Breast epithelium (tissue), 4 donors: ENCODE measurements at regions not wholly inside any gene's neighbourhood (a gene's known extent, or its start where the extent isn't known, plus 50 kb on each side); places are given as distances from the start of the nearest gene placed in this dataset.

ENCODE experiments used
- DNase-seq, 2 donors: peaks; one replicate each; pipeline ENCODE4 v3.0.0-alpha.2; 2019; ENCODE audit warnings: low spot score in 2 of 2
- H3K27ac ChIP-seq, 2 donors: fragments of 200-600 bp; sonication (generic) in 1 of 2; one replicate each; pipeline ENCODE4 v1.5.1; 2016 to 2019; ENCODE audit warnings: mild to moderate bottlenecking in 1 of 2
- H3K27me3 ChIP-seq, 2 donors: fragments of 200-600 bp; sonication (generic) in 1 of 2; one replicate each; pipeline versions ENCODE4 v1.5.1 to v1.6.0; 2017 to 2019; ENCODE audit warnings: control low read depth in 1 of 2, mild to moderate bottlenecking in 1 of 2
- H3K36me3 ChIP-seq: fragments of 200-600 bp; one replicate; pipeline ENCODE4 v1.5.1; 2019
- H3K4me1 ChIP-seq, 2 donors: fragments of 200-600 bp; sonication (generic); one replicate each; pipeline ENCODE4 v1.5.1; 2016 to 2019; ENCODE audit warnings: control low read depth in 1 of 2
- H3K4me3 ChIP-seq, 3 donors: fragments of 200-600 bp; sonication (generic); 1 replicate in 2 of 3; 2 replicates in 1 of 3; pipeline ENCODE4 v1.5.1; 2016 to 2019; ENCODE audit warnings: mild to moderate bottlenecking in 3 of 3, moderate library complexity in 2 of 3
- H3K9me3 ChIP-seq, 2 donors: fragments of 200-600 bp; sonication (generic) in 1 of 2; one replicate each; pipeline ENCODE4 v1.5.1; 2016 to 2019; ENCODE audit warnings: control low read depth in 1 of 2
- POLR2A ChIP-seq: fragments of 450-650 bp; IDR thresholded peaks from one replicate; pipeline ENCODE4 v1.6.1; 2016; ENCODE audit warnings: antibody characterized with exemption, mild to moderate bottlenecking, moderate library complexity
- POLR2AphosphoS5 ChIP-seq, 3 donors: sonication (generic); formaldehyde crosslinking; IDR thresholded peaks; one replicate each; pipeline ENCODE4 v1.6.1; 2017; ENCODE audit warnings: antibody characterized with exemption in 3 of 3
- intact Hi-C: fragments of 100-400 bp; cut with DNase I; formaldehyde crosslinking; loops from one replicate; pipeline ENCODE4 v1.15.1; 2023; ENCODE audit warnings: low total_unique reads
- TF ChIP-seq, protein P1 (sequence below), 3 donors: fragments of 450-650 bp; IDR thresholded peaks; one replicate each; pipeline ENCODE4 v1.5.1; 2016 to 2017; ENCODE audit warnings: antibody characterized with exemption in 3 of 3, mild to moderate bottlenecking in 3 of 3, moderate library complexity in 3 of 3

DNA sequence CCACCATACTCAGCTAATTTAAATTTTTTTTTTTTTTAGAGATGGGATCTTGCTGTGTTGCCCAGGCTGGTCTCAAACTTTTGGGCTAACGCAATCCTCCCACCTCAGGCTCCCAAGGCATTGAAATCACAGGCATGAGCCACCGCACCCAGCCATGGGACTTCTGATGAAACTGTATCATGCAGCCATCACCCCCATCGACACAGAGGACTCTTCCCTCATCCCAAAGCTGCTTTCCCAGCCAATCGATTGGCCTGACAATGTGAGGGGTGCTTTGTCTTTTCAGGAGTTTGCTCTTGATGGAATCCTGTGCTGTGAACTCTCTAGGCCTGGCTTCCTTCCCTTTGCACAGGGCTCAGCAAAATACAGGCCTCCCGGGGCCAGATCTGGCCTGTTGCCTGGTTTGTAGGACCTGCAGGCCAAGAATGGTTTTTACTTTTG, 59.6 kb upstream of the NCOR2 start:
- peak overlapping the region; percentile 50 to 92 for H3K27ac ChIP-seq
- no peaks in the 10 kb centered on the region for H3K27me3 ChIP-seq
- H3K4me3 ChIP-seq = no peak overlapping the region
- no peaks in the 10 kb centered on the region for H3K9me3 ChIP-seq
- H3K36me3 ChIP-seq = no peaks in the 10 kb centered on the region
- peaks cover 1 to 4% of the 10 kb centered on the region in 2 donors for H3K4me1 ChIP-seq
- TF ChIP-seq, protein P1, sequence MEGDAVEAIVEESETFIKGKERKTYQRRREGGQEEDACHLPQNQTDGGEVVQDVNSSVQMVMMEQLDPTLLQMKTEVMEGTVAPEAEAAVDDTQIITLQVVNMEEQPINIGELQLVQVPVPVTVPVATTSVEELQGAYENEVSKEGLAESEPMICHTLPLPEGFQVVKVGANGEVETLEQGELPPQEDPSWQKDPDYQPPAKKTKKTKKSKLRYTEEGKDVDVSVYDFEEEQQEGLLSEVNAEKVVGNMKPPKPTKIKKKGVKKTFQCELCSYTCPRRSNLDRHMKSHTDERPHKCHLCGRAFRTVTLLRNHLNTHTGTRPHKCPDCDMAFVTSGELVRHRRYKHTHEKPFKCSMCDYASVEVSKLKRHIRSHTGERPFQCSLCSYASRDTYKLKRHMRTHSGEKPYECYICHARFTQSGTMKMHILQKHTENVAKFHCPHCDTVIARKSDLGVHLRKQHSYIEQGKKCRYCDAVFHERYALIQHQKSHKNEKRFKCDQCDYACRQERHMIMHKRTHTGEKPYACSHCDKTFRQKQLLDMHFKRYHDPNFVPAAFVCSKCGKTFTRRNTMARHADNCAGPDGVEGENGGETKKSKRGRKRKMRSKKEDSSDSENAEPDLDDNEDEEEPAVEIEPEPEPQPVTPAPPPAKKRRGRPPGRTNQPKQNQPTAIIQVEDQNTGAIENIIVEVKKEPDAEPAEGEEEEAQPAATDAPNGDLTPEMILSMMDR (IDR thresholded peaks at IDR 0.05) = no peak
- TF ChIP-seq POLR2AphosphoS5 (IDR thresholded peaks at IDR 0.05) (peak in 2 of 3 donors; percentile 32 to 70), POLR2A (no peak)
- intact Hi-C loops = no loop called here
- DNase-seq = peak in 1 of 2 donors; percentile 47

DNA sequence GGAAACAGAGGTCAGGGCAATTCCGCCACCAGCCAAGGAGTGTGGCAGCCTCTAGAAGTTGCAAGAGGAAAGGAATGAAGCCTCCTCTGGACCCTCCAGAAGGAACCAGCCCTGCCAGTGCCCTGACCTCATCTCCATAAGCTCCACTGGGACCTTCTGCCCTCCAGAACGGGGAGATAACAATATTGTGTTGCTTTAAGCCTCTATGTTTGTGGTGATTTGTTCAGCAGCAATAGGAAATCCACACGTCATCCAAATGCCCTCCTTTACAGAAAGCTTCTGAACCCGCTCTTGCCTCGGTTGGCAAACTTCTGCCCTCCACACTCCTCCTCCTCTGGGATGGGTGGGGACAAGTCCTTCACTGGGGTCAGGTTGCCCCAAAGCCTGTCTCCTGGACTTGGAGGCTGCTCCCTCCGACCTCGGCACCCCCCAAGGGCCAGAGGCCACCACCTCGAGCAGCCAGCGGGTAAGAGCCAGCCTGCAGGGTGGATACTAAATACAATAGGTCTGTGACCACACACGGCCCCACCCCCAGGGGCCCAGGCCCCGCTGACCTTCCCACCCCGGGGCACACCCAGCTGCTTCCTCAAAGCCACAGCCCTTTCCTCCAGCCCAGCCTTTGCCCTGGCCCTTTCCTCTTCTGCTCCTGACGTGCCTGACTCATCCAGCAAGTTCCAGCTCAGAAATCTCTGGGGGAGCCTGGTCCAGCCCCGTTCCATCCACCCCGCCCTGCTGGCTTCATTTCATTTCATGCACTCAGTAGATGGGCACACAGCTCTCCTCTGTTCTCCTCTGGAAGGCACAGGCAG, 58.7 kb upstream of the NCOR2 start:
- Histone ChIP-seq H3K4me1 (peaks cover 6 to 8% of the 10 kb centered on the region in 2 donors), H3K27me3 (no peaks in the 10 kb centered on the region), H3K27ac (peak overlapping the region; percentile 50 to 92), H3K36me3 (no peaks in the 10 kb centered on the region), H3K4me3 (peak overlapping the region in 1 of 3 donors; percentile 8), H3K9me3 (no peaks in the 10 kb centered on the region)
- intact Hi-C loops = no loop called here
- peak; percentile 50 to 59 for DNase-seq
- peak in 2 of 3 donors; percentile 20 to 78 for TF ChIP-seq POLR2AphosphoS5 (IDR thresholded peaks at IDR 0.05)
- TF ChIP-seq POLR2A = no peak

DNA sequence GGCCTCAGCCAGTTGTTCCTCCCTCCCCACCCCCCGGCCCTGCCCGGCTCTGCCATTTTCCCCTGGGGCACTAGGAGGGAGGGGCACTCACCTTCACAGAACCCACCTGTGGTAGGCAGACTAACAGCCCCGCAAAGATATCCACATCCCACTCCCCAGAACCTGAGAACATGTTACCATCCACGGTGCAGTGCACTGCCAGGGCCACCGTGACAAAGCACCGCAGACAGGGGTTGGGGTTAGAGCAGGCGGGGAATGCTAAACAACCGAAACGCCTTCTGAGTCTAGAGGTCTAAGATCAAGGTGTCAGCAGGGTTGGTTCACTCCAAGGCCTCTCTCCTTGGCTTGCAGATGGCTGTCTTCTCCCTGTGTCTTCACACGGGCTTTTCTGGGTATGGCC, 57.4 kb upstream of the NCOR2 start:
- intact Hi-C loops = no loop called here
- Histone ChIP-seq H3K4me1 (peaks cover 8 to 9% of the 10 kb centered on the region in 2 donors), H3K27ac (no peak overlapping the region), H3K27me3 (no peaks in the 10 kb centered on the region), H3K4me3 (no peak overlapping the region), H3K36me3 (no peaks in the 10 kb centered on the region), H3K9me3 (no peaks in the 10 kb centered on the region)
- DNase-seq = no peak
- TF ChIP-seq POLR2AphosphoS5 (IDR thresholded peaks at IDR 0.05) (no peak), POLR2A (no peak)
- TF ChIP-seq, protein P1 (IDR thresholded peaks at IDR 0.05) = no peak

DNA sequence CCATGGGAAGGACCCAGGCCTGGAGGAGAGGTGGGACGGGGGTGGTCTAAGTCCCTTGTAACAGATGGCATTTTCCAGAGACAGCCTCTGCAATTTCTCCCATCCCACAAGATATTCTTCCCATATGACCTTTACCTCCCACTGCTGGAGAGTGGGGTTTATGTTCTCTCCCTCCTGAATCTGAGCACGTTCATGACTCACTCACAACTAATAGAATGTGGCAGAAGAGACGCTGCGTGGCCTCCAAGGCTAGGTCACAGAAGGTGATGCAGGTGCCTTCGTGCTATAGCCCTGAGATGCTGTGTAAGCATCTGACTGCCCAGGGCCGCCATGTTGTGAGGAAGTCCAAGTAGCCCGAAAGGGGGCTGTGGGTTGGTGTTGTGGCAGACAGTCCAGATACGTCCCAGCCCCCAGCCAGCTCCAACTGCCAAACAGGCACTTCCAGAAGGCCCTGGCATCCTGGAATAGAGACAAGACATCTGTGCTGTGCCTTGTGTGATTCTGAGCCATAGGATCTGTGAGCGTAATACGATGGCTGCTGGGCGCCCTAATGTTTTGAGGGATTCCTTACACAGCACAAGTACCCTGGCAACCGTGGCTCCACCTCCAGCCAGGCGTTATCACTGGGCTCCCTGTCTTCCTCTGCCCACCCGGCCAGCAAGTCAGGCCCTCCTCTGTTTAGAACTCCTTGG, 56.1 kb upstream of the NCOR2 start:
- peaks cover 8 to 9% of the 10 kb centered on the region in 2 donors for H3K4me1 ChIP-seq
- H3K4me3 ChIP-seq = no peak overlapping the region
- H3K9me3 ChIP-seq = no peaks in the 10 kb centered on the region
- DNase-seq = no peak
- no peak overlapping the region for H3K27ac ChIP-seq
- H3K27me3 ChIP-seq = no peaks in the 10 kb centered on the region
- intact Hi-C loops = no loop called here
- TF ChIP-seq POLR2AphosphoS5 (IDR thresholded peaks at IDR 0.05) (no peak), POLR2A (no peak)
- TF ChIP-seq, protein P1 (IDR thresholded peaks at IDR 0.05) = no peak
- no peaks in the 10 kb centered on the region for H3K36me3 ChIP-seq

DNA sequence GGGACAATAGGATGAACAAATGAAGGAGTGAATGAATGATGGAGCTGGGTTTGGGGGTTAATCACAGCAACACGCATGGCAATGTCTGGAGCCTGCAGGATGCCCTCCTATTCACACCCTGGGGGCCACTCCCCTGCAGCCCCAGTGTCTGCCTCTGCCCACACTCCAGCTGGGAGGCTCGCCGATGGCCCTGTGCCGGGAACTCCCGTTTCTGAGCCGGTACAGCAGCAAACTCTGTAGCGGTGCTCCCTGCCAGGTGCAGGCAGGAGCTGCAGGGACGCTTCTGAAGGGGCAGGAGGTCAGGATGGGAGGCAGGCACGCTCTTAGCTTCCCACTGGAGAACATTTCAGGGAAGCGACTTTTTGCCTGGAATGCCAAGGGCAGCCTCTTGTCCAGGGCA, 55.4 kb upstream of the NCOR2 start:
- no peaks in the 10 kb centered on the region for H3K9me3 ChIP-seq
- H3K27ac ChIP-seq = peak overlapping the region in 1 of 2 donors; percentile 7
- no peaks in the 10 kb centered on the region for H3K36me3 ChIP-seq
- H3K27me3 ChIP-seq = no peaks in the 10 kb centered on the region
- DNase-seq = no peak
- intact Hi-C loops = no loop called here
- TF ChIP-seq, protein P1 (IDR thresholded peaks at IDR 0.05) = no peak
- TF ChIP-seq POLR2A (no peak), POLR2AphosphoS5 (IDR thresholded peaks at IDR 0.05) (no peak)
- no peak overlapping the region for H3K4me3 ChIP-seq
- H3K4me1 ChIP-seq = peaks cover 8 to 9% of the 10 kb centered on the region in 2 donors
